T-cell (primary cell): ENCODE measurements at regions not wholly inside any gene's neighbourhood (a gene's known extent, or its start where the extent isn't known, plus 50 kb on each side); places are given as distances from the start of the nearest gene placed in this dataset.
"Not testable (repeated sequence)": the region's sequence is repeated elsewhere in the genome, so short reads cannot be mapped to it uniquely, and the experiment has no call there.

Source experiments
- ATAC-seq, 4 experiments: fragments of 200-7000 bp in 3 of 4; fragments of 150-1000 bp in 1 of 4; cut with Tn5 transposase; replicated peaks in 1 of 4; 1 replicate in 3 of 4; 2 replicates in 1 of 4; pipeline ENCODE4 v1.10.0; 2021; ENCODE audit warnings: moderate library complexity in 3 of 4, mild to moderate bottlenecking in 2 of 4, moderate number of reproducible peaks in 1 of 4
- CTCF ChIA-PET, 2 donors: fragments of 300-600 bp; sonication (Branson Sonifier 250); formaldehyde crosslinking; loops; one replicate each; lab custom pipeline; 2022; ENCODE audit warnings: antibody characterized with exemption in 2 of 2; lab: Charles Lee
- POLR2A ChIA-PET, 2 donors: fragments of 300-600 bp; sonication (Branson Sonifier 250); formaldehyde crosslinking; loops; one replicate each; lab custom pipeline; 2022; ENCODE audit warnings: antibody characterized with exemption in 2 of 2; lab: Charles Lee
- DNase-seq, 35 experiments: peaks; one replicate each; pipeline versions ENCODE4 v3.0.0 to v3.0.0-alpha.2; 2013 to 2023
- H3K27ac ChIP-seq: one replicate; pipeline ENCODE4 v1.5.1; 2013; ENCODE audit warnings: low read length
- H3K27me3 ChIP-seq, 2 experiments: replicated peaks in 1 of 2; 1 replicate in 1 of 2; 2 replicates in 1 of 2; pipeline versions ENCODE4 v1.6.1 to v1.7.0; 2013; ENCODE audit warnings: low read length in 1 of 2, mixed read lengths in 1 of 2; ENCODE audit not compliant: control insufficient read depth in 2 of 2, insufficient read depth in 2 of 2; ENCODE audit errors: extremely low read depth in 1 of 2
- H3K36me3 ChIP-seq, 2 donors: 1 replicate in 1 of 2; 2 replicates in 1 of 2; pipeline versions ENCODE4 v1.6.1 to v1.7.0; 2013; ENCODE audit warnings: low read length in 1 of 2; ENCODE audit not compliant: control insufficient read depth in 2 of 2, insufficient read depth in 1 of 2; ENCODE audit errors: extremely low read depth in 1 of 2
- H3K4me1 ChIP-seq, 2 experiments: 1 replicate in 1 of 2; 2 replicates in 1 of 2; pipeline versions ENCODE4 v1.6.1 to v1.7.0; 2013; ENCODE audit warnings: low read length in 2 of 2, mixed read lengths in 1 of 2; ENCODE audit not compliant: insufficient read depth in 2 of 2, control insufficient read depth in 1 of 2; ENCODE audit errors: extremely low read depth in 1 of 2
- H3K4me3 ChIP-seq, 2 donors: 1 replicate in 1 of 2; 2 replicates in 1 of 2; pipeline versions ENCODE4 v1.5.1 to v1.7.0; 2013; ENCODE audit warnings: mild to moderate bottlenecking in 2 of 2, low read length in 1 of 2, moderate library complexity in 1 of 2; ENCODE audit not compliant: control insufficient read depth in 1 of 2; ENCODE audit errors: extremely low read depth in 1 of 2
- H3K9me3 ChIP-seq: 2 replicates; pipeline ENCODE4 v1.7.0; 2013
- H3K27ac Mint-ChIP-seq, 2 donors: one replicate each; pipeline ENCODE4 v1.8.0; 2020 to 2021; ENCODE audit warnings: mild to moderate bottlenecking in 2 of 2, mixed read lengths in 2 of 2
- H3K27me3 Mint-ChIP-seq, 2 donors: one replicate each; pipeline ENCODE4 v1.8.0; 2021 to 2022; ENCODE audit warnings: mixed read lengths in 2 of 2
- H3K36me3 Mint-ChIP-seq: one replicate; pipeline ENCODE4 v1.8.0; 2021; ENCODE audit warnings: mixed read lengths
- H3K4me1 Mint-ChIP-seq, 3 donors: one replicate each; pipeline ENCODE4 v1.8.0; 2020 to 2022; ENCODE audit warnings: mixed read lengths in 3 of 3, mild to moderate bottlenecking in 1 of 3
- H3K4me3 Mint-ChIP-seq, 3 donors: one replicate each; pipeline ENCODE4 v1.8.0; 2020 to 2022; ENCODE audit warnings: mild to moderate bottlenecking in 3 of 3, mixed read lengths in 3 of 3, moderate library complexity in 3 of 3
- H3K9me3 Mint-ChIP-seq, 3 donors: one replicate each; pipeline ENCODE4 v1.8.0; 2020 to 2022; ENCODE audit warnings: mixed read lengths in 3 of 3
- WGBS: methylation state at CpG from one replicate; pipeline ENCODE4 v1.1.5; 2013; ENCODE audit warnings: missing lambda C conversion rate; ENCODE audit not compliant: insufficient coverage; 5-methylcytosine and 5-hydroxymethylcytosine counted together

DNA sequence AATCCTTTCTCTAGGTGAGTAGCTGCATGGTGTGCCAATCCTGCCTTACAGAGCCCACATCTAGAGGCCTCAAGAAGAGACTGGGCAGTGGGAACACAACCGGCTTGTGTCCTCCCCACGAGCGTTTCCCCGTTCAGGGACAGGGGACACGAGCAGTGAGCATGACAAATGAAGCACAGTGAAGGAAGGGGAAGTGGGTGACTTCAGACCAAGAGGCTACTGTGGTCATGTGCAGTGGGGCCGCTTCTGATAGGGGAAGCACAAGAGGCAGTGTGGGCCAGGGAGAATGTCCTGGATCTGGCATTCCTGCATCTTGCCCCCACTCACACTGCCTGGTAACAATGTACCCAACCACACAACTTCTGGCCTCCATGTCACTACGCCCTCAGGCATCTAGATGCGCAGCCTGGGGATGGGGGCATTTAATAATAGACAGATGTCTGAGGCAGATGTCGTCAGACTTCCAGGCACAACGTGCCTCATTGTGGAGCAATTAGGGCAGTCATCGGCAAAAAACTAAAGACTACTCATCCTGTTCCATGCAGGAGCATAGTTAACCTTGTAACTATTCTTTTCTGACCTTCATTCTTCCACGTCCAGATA lies 155.6 kb upstream of the NBPF11 start:
- Mint-ChIP-seq H3K36me3 (no peaks in the 10 kb centered on the region), H3K4me1 (peaks cover 11 to 23% (median 13%) of the 10 kb centered on the region in 3 donors), H3K27ac (no peak overlapping the region), H3K4me3 (no peak overlapping the region), H3K9me3 (peaks cover 5 to 13% (median 8%) of the 10 kb centered on the region in 3 donors), H3K27me3 (peaks cover 57 to 77% of the 10 kb centered on the region in 2 donors)
- Histone ChIP-seq H3K9me3 (no peaks in the 10 kb centered on the region), H3K4me1 (peaks cover 7 to 9% of the 10 kb centered on the region in 2 experiments), H3K27me3 (peaks cover 11 to 49% of the 10 kb centered on the region in 2 experiments), H3K36me3 (no peaks in the 10 kb centered on the region), H3K27ac (no peak overlapping the region), H3K4me3 (no peak overlapping the region)
- ChIA-PET CTCF (no interaction called here), POLR2A (no interaction called here)
- DNase-seq (peak in 1 of 35 experiments; percentile 22), ATAC-seq (no peak)
- 52% methylated on average over 4 of the region's 12 CpGs for WGBS

GRCh38 chr1:148304935-148305334 lies 152.9 kb upstream of the NBPF11 start:
- H3K27ac Mint-ChIP-seq, POLR2A ChIA-PET, H3K36me3 Mint-ChIP-seq, H3K4me3 ChIP-seq, H3K4me3 Mint-ChIP-seq, DNase-seq, H3K9me3 ChIP-seq, H3K4me1 ChIP-seq, CTCF ChIA-PET, H3K27ac ChIP-seq, ATAC-seq, H3K36me3 ChIP-seq, H3K9me3 Mint-ChIP-seq: not testable (repeated sequence)
- H3K27me3 ChIP-seq = peaks cover 6 to 44% of the 10 kb centered on the region in 2 experiments
- no CpG with 5 or more reads among the region's 4 CpGs for WGBS
- H3K4me1 Mint-ChIP-seq = peaks cover 11 to 15% (median 13%) of the 10 kb centered on the region in 3 donors
- H3K27me3 Mint-ChIP-seq = peaks cover 39 to 54% of the 10 kb centered on the region in 2 donors

DNA sequence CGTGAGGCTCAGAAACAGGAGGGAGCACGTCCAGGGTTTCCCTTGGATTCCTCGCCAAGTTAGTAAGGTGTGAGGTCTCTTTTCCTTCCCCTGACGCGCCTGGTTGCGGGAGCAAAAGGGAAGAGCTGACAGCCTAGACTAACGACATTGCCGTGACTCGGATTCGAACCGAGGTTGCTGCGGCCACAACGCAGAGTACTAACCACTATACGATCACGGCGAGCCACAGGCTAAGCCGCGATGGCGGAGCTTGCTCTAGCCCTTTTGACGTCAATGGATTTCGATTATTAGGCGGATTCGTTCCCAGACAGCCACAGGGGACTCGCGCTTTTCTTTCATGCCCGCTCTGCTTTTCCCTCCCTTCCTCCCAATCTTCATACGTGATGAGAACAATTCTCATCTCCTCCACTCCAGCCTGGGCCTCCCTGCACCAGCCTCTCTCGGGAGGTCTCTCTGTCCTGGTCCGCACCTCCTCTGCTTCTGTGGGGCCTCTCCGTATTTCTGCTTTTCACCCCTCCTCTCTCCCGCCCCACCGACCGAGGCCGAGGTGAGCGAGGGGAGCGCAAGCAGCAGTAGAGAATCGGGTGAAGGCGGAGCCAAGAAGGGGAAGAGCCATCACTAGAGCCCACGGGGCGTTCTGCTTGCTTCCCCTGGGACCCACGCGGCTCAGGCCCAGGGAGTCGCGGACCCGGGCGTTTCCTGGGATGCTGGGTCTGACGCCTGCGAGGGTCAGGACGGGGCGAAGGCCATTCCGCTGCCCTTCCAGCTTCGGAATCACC lies 150.7 kb upstream of the NBPF11 start:
- DNase-seq (peak in 26 of 35 experiments; percentile 13 to 65 (median 27)), ATAC-seq (peak; percentile 91 to 97 (median 94))
- H3K4me1 ChIP-seq, H3K9me3 Mint-ChIP-seq, H3K9me3 ChIP-seq, POLR2A ChIA-PET, H3K36me3 Mint-ChIP-seq, CTCF ChIA-PET, H3K27ac ChIP-seq, H3K27ac Mint-ChIP-seq, H3K36me3 ChIP-seq: not testable (repeated sequence)
- H3K4me3 ChIP-seq = peak overlapping the region; percentile 38 to 75
- Mint-ChIP-seq H3K4me3 (peak overlapping the region; percentile 77 to 84 (median 80)), H3K4me1 (peaks cover 11 to 15% (median 13%) of the 10 kb centered on the region in 3 donors), H3K27me3 (peaks cover 30 to 35% of the 10 kb centered on the region in 2 donors)
- no CpG with 5 or more reads among the region's 52 CpGs for WGBS
- H3K27me3 ChIP-seq = peaks cover 6 to 25% of the 10 kb centered on the region in 2 experiments

DNA sequence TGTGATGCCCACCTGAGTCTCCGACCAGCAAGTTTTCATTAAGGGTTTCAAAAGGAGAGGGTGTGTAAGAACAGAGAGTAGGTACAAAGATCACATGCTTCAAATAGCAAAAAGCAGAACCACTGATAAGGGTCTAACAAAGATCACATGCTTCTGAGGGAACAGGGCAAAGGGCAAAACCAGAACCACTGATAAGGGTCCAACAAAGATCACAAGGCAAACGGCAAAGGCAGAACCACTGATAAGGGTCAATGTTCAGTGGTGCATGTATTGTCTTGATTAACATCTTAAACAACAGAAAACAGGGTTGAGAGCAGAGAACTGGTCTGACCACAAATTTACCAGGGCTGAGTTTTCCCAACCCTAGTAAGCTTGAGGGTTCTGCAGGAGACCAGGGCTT lies 145.8 kb upstream of the NBPF11 start:
- H3K9me3 Mint-ChIP-seq, H3K27ac Mint-ChIP-seq, POLR2A ChIA-PET, ATAC-seq, H3K27ac ChIP-seq, DNase-seq, H3K4me1 Mint-ChIP-seq, H3K4me3 Mint-ChIP-seq, H3K27me3 Mint-ChIP-seq, H3K36me3 ChIP-seq, H3K36me3 Mint-ChIP-seq, CTCF ChIA-PET, H3K27me3 ChIP-seq, H3K9me3 ChIP-seq, H3K4me3 ChIP-seq, H3K4me1 ChIP-seq: not testable (repeated sequence)
- no CpG with 5 or more reads among the region's 2 CpGs for WGBS

GRCh38 chr1:148296511-148296910 lies 144.4 kb upstream of the NBPF11 start:
- H3K27me3 Mint-ChIP-seq = no peaks in the 10 kb centered on the region
- Histone ChIP-seq H3K27ac (no peak overlapping the region), H3K4me1 (no peaks in the 10 kb centered on the region), H3K36me3 (no peaks in the 10 kb centered on the region), H3K9me3 (no peaks in the 10 kb centered on the region), H3K27me3 (peaks cover 0 to 9% of the 10 kb centered on the region in 2 experiments), H3K4me3 (no peak overlapping the region)
- no peak overlapping the region for H3K4me3 Mint-ChIP-seq
- no peak for DNase-seq
- H3K27ac Mint-ChIP-seq = no peak overlapping the region
- POLR2A ChIA-PET = no interaction called here
- H3K4me1 Mint-ChIP-seq = no peaks in the 10 kb centered on the region
- no peak for ATAC-seq
- CTCF ChIA-PET = no interaction called here
- H3K36me3 Mint-ChIP-seq = peaks cover 4% of the 10 kb centered on the region
- no peaks in the 10 kb centered on the region for H3K9me3 Mint-ChIP-seq
- WGBS = no CpG with 5 or more reads among the region's 3 CpGs

DNA sequence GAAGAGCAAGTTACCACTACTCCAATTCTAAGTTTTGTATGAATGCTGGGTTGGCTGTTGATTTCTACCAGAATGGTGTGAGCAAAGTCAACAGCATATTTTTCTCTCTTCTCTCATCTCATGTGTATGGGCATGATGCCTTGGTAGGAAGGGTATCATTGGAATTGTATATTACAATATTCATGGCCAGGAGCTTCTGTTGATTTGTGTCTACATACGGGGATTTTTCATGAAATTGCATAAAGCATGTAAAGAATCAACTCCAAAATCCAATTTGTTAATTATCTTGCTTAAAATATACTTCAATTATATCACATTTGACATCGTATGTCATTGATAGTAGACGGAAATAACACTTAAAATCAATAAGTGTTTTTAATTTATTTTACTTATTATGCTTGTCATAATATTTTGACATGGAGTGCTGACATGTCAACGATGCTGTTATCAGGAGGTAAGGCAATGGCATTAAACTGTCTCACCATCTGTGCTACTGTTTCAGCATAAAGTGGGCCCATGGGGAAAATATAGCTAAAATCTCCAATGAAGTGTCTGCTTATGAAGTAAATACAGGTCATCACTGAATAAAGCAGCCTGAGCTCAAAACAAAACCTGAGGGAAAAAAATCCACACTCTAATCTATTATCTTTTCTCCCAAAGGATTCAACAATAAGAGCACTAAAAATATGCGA lies 142.2 kb upstream of the NBPF11 start:
- H3K4me1 Mint-ChIP-seq = no peaks in the 10 kb centered on the region

More for the DNA sequence above, 142.2 kb upstream of the NBPF11 start:
- Mint-ChIP-seq H3K36me3 (peaks cover 4% of the 10 kb centered on the region), H3K27me3 (peaks cover 0 to 3% of the 10 kb centered on the region in 2 donors), H3K27ac (no peak overlapping the region), H3K4me3 (no peak overlapping the region), H3K9me3 (no peaks in the 10 kb centered on the region)
- DNase-seq = no peak
- H3K9me3 ChIP-seq = no peaks in the 10 kb centered on the region
- H3K27ac ChIP-seq = no peak overlapping the region
- no peak for ATAC-seq
- no peaks in the 10 kb centered on the region for H3K36me3 ChIP-seq
- no CpG with 5 or more reads among the region's 5 CpGs for WGBS
- peaks cover 0 to 9% of the 10 kb centered on the region in 2 experiments for H3K27me3 ChIP-seq
- POLR2A ChIA-PET = no interaction called here
- H3K4me3 ChIP-seq = no peak overlapping the region
- no peaks in the 10 kb centered on the region for H3K4me1 ChIP-seq
- CTCF ChIA-PET = no interaction called here
